RWPE1 (cell line): ENCODE measurements at regions not wholly inside any gene's neighbourhood (a gene's known extent, or its start where the extent isn't known, plus 50 kb on each side); places are given as distances from the start of the nearest gene placed in this dataset.

Experiments used
- CTCF ChIA-PET: fragments of 350-600 bp; sonication (Branson Sonifier 250); formaldehyde crosslinking; extraction: SDS; loops from one replicate; lab custom pipeline; 2021; lab: Yijun Ruan, JAX
- POLR2A ChIA-PET: fragments of 400-600 bp; formaldehyde crosslinking; extraction: SDS; loops from one replicate; lab custom pipeline; 2020; ENCODE audit warnings: antibody characterized with exemption; ENCODE audit not compliant: low non-redundant PET; lab: Yijun Ruan, JAX
- DNase-seq: peaks from one replicate; pipeline ENCODE4 v3.0.0; 2012; ENCODE audit warnings: low spot score
- H3K27ac ChIP-seq: fragments of 450-650 bp; 2 replicates; pipeline ENCODE4 v1.5.1; 2017
- CTCF ChIP-seq: fragments of 450-650 bp; conservative IDR thresholded peaks from 2 replicates; pipeline ENCODE4 v1.5.1; 2017; ENCODE audit warnings: low read depth, mild to moderate bottlenecking

- H3K27ac ChIP-seq: no peak overlapping the region
- no peak for TF ChIP-seq CTCF
- CTCF ChIA-PET: interaction anchor here (0.6 to 0.7 kb wide), 2 partner anchors 23 to 151 kb away, joined by 4 to 5 read pairs; no protein-coding TSS in a partner anchor
- DNase-seq: no peak
- POLR2A ChIA-PET: no interaction called here
Measured at GRCh38 chr7:33814936-33815335, 90.4 kb upstream of the BMPER start.

- ChIA-PET CTCF (interaction anchor here (0.6 to 0.7 kb wide), 2 partner anchors 23 to 151 kb away, joined by 4 to 5 read pairs; no protein-coding TSS in a partner anchor), POLR2A (no interaction called here)
- H3K27ac ChIP-seq: no peak overlapping the region
- DNase-seq: no peak
- no peak for TF ChIP-seq CTCF
Measured at GRCh38 chr7:33815336-33815735, 90.0 kb upstream of the BMPER start.

GRCh38 chr7:33816106-33816505 lies 89.2 kb upstream of the BMPER start:
- POLR2A ChIA-PET: no interaction called here
- CTCF ChIA-PET: no interaction called here
- TF ChIP-seq CTCF: no peak
- no peak overlapping the region for H3K27ac ChIP-seq
- no peak for DNase-seq

GRCh38 chr7:33819658-33820057 lies 85.7 kb upstream of the BMPER start:
- CTCF ChIA-PET: interaction anchor here (0.6 kb wide), 1 partner anchor 8 kb away, joined by 3 read pairs; no protein-coding TSS in a partner anchor
- POLR2A ChIA-PET: no interaction called here
- TF ChIP-seq CTCF: no peak
- DNase-seq: no peak
- H3K27ac ChIP-seq: no peak overlapping the region

GRCh38 chr7:33820206-33820605 lies 85.1 kb upstream of the BMPER start:
- DNase-seq: no peak
- TF ChIP-seq CTCF: no peak
- no peak overlapping the region for H3K27ac ChIP-seq
- CTCF ChIA-PET: no interaction called here
- POLR2A ChIA-PET: no interaction called here

- no peak overlapping the region for H3K27ac ChIP-seq
- no peak for TF ChIP-seq CTCF
- POLR2A ChIA-PET: no interaction called here
- no peak for DNase-seq
- CTCF ChIA-PET: interaction anchor here (0.6 kb wide), 1 partner anchor 285 kb away, joined by 3 read pairs; no protein-coding TSS in a partner anchor
Measured at GRCh38 chr7:33821970-33822369, 83.4 kb upstream of the BMPER start.
